DOHH2 (cell line): ENCODE measurements at regions not wholly inside any gene's neighbourhood (a gene's known extent, or its start where the extent isn't known, plus 50 kb on each side); places are given as distances from the start of the nearest gene placed in this dataset.

Experiments used
- H3F3A ChIP-seq: fragments of 200-600 bp; sonication (generic), shearing (Covaris generic); 2 replicates; pipeline ENCODE4 v1.6.0; 2016; ENCODE audit warnings: antibody characterized with exemption, mild to moderate bottlenecking; ENCODE audit not compliant: control insufficient read depth, insufficient read depth
- H3K27ac ChIP-seq: fragments of 200-600 bp; sonication (generic); 2 replicates; pipeline ENCODE4 v1.5.1; 2014; ENCODE audit warnings: low read depth, mild to moderate bottlenecking, low read length, moderate library complexity
- H3K27me3 ChIP-seq: fragments of 200-600 bp; sonication (generic); 2 replicates; pipeline ENCODE4 v1.6.1; 2014; ENCODE audit warnings: mild to moderate bottlenecking, low read length, mixed read lengths; ENCODE audit not compliant: control insufficient read depth
- H3K36me3 ChIP-seq: fragments of 200-600 bp; sonication (generic); 2 replicates; pipeline ENCODE4 v1.6.1; 2014; ENCODE audit warnings: mild to moderate bottlenecking, low read length, moderate library complexity, mixed read lengths; ENCODE audit not compliant: control insufficient read depth
- H3K4me1 ChIP-seq: fragments of 200-600 bp; sonication (generic); 2 replicates; pipeline ENCODE4 v1.6.1; 2014; ENCODE audit warnings: mild to moderate bottlenecking, low read length, mixed read lengths; ENCODE audit not compliant: control insufficient read depth
- H3K4me2 ChIP-seq: fragments of 200-600 bp; sonication (generic); 2 replicates; pipeline ENCODE4 v1.6.0; 2014; ENCODE audit warnings: mild to moderate bottlenecking, low read length, moderate library complexity
- H3K4me3 ChIP-seq: fragments of 200-600 bp; sonication (generic); 2 replicates; pipeline ENCODE4 v1.5.1; 2014; ENCODE audit warnings: mild to moderate bottlenecking, low read length, mixed read lengths
- H3K79me2 ChIP-seq: fragments of 200-600 bp; sonication (generic); 2 replicates; pipeline ENCODE4 v1.6.1; 2014; ENCODE audit warnings: mild to moderate bottlenecking, low read length, mixed read lengths; ENCODE audit not compliant: control insufficient read depth
- H3K9me2 ChIP-seq: fragments of 200-600 bp; sonication (generic); replicated peaks from 2 replicates; pipeline ENCODE4 v1.6.1; 2014; ENCODE audit warnings: mild to moderate bottlenecking, low read length, mixed read lengths; ENCODE audit not compliant: control insufficient read depth
- H3K9me3 ChIP-seq: fragments of 200-600 bp; sonication (generic); 2 replicates; pipeline ENCODE4 v1.6.1; 2014; ENCODE audit warnings: antibody characterized with exemption, low read length, mixed read lengths; ENCODE audit not compliant: control insufficient read depth, insufficient read depth
- H4K20me1 ChIP-seq: fragments of 200-600 bp; sonication (generic); 2 replicates; pipeline ENCODE4 v1.6.0; 2014; ENCODE audit warnings: low read depth, mild to moderate bottlenecking, antibody characterized with exemption, low read length, moderate library complexity; ENCODE audit not compliant: control insufficient read depth, insufficient read depth
- EZH2phosphoT487 ChIP-seq: fragments of 200-600 bp; sonication (generic); IDR thresholded peaks from 2 replicates; pipeline ENCODE4 v1.6.1; 2017; ENCODE audit warnings: borderline replicate concordance, mild to moderate bottlenecking, antibody characterized with exemption, low read length, moderate library complexity, mixed read lengths
- TF ChIP-seq, protein P1 (sequence below): fragments of 200-600 bp; sonication (generic); IDR thresholded peaks from one replicate; pipeline ENCODE4 v1.5.1; 2014; ENCODE audit warnings: antibody characterized with exemption, mild to moderate bottlenecking, low read depth, low read length; ENCODE audit not compliant: poor library complexity, severe bottlenecking

GRCh38 chr6:147023148-147023547, 181.1 kb upstream of the STXBP5 start:
- H3K9me3 ChIP-seq, result no peaks in the 10 kb centered on the region
- TF ChIP-seq EZH2phosphoT487, result no peak
- TF ChIP-seq, protein P1, sequence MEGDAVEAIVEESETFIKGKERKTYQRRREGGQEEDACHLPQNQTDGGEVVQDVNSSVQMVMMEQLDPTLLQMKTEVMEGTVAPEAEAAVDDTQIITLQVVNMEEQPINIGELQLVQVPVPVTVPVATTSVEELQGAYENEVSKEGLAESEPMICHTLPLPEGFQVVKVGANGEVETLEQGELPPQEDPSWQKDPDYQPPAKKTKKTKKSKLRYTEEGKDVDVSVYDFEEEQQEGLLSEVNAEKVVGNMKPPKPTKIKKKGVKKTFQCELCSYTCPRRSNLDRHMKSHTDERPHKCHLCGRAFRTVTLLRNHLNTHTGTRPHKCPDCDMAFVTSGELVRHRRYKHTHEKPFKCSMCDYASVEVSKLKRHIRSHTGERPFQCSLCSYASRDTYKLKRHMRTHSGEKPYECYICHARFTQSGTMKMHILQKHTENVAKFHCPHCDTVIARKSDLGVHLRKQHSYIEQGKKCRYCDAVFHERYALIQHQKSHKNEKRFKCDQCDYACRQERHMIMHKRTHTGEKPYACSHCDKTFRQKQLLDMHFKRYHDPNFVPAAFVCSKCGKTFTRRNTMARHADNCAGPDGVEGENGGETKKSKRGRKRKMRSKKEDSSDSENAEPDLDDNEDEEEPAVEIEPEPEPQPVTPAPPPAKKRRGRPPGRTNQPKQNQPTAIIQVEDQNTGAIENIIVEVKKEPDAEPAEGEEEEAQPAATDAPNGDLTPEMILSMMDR, result no peak
- no peaks in the 10 kb centered on the region for H3F3A ChIP-seq
- no peaks in the 10 kb centered on the region for H3K79me2 ChIP-seq
- no peaks in the 10 kb centered on the region for H3K9me2 ChIP-seq
- H4K20me1 ChIP-seq, result no peaks in the 10 kb centered on the region
- H3K4me2 ChIP-seq, result no peak overlapping the region
- H3K4me1 ChIP-seq, result no peaks in the 10 kb centered on the region
- H3K4me3 ChIP-seq, result no peak overlapping the region
- H3K27me3 ChIP-seq, result no peaks in the 10 kb centered on the region
- H3K27ac ChIP-seq, result no peak overlapping the region
- H3K36me3 ChIP-seq, result no peaks in the 10 kb centered on the region

DNA sequence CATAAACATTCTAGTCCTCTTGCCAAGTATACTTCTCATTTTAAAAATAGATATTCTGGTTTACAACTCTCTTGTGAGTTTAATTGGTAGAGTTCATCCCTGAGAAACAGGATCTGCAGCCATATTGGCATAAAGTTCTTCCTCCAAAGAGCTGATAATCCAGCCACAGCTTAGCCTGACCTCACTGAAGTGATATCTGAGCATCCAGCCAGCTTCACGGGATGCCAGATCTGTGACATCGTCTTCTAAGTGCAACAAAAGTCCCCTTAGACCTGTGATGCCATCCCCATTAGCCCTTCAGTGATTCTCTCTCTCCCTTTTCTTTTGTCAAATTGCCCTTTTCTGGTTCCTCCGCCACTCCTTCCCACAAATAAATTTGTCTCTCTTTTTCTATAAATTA, 180.6 kb upstream of the STXBP5 start:
- Histone ChIP-seq H4K20me1 (no peaks in the 10 kb centered on the region), H3K4me3 (no peak overlapping the region), H3K27ac (no peak overlapping the region), H3K9me3 (no peaks in the 10 kb centered on the region), H3K27me3 (no peaks in the 10 kb centered on the region), H3F3A (no peaks in the 10 kb centered on the region), H3K4me2 (no peak overlapping the region), H3K36me3 (no peaks in the 10 kb centered on the region), H3K9me2 (no peaks in the 10 kb centered on the region), H3K4me1 (no peaks in the 10 kb centered on the region), H3K79me2 (no peaks in the 10 kb centered on the region)
- TF ChIP-seq, protein P1, result no peak
- no peak for TF ChIP-seq EZH2phosphoT487

GRCh38 chr6:147029923-147030322, 174.3 kb upstream of the STXBP5 start:
- Histone ChIP-seq H3K4me3 (no peak overlapping the region), H3F3A (no peaks in the 10 kb centered on the region), H3K4me1 (no peaks in the 10 kb centered on the region), H3K4me2 (no peak overlapping the region), H3K9me2 (no peaks in the 10 kb centered on the region), H4K20me1 (no peaks in the 10 kb centered on the region), H3K36me3 (no peaks in the 10 kb centered on the region), H3K9me3 (no peaks in the 10 kb centered on the region), H3K27ac (no peak overlapping the region), H3K27me3 (no peaks in the 10 kb centered on the region), H3K79me2 (no peaks in the 10 kb centered on the region)
- TF ChIP-seq EZH2phosphoT487, result no peak
- TF ChIP-seq, protein P1, result no peak

DNA sequence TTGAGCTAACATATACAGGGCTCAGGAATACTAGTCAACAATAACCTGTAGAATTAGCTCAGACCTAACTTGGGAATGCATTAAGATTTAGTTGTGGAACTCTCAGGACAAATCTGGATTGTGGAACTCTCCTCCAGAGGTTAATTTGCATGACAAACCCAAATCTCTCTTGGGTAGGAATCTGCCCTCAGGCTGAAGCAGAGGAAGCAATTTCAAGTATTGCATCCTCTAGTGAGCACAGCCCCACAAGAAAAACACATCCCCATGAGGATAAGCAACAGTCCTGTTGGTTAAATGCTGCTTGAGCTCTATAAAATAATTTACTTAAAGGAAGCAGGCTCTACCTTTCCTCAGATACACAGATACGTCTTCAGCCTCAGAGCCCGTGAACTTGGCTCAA, 170.9 kb upstream of the STXBP5 start:
- no peak for TF ChIP-seq EZH2phosphoT487
- TF ChIP-seq, protein P1, result no peak
- Histone ChIP-seq H3K4me3 (no peak overlapping the region), H3F3A (no peaks in the 10 kb centered on the region), H3K27ac (no peak overlapping the region), H3K79me2 (no peaks in the 10 kb centered on the region), H3K9me3 (no peaks in the 10 kb centered on the region), H3K9me2 (no peaks in the 10 kb centered on the region), H3K4me2 (no peak overlapping the region), H3K27me3 (no peaks in the 10 kb centered on the region), H3K4me1 (no peaks in the 10 kb centered on the region), H4K20me1 (no peaks in the 10 kb centered on the region), H3K36me3 (no peaks in the 10 kb centered on the region)
